ENCODE measurements at regions not wholly inside any gene's neighbourhood (a gene's known extent, or its start where the extent isn't known, plus 50 kb on each side); places are given as distances from the start of the nearest gene placed in this dataset.

DNA sequence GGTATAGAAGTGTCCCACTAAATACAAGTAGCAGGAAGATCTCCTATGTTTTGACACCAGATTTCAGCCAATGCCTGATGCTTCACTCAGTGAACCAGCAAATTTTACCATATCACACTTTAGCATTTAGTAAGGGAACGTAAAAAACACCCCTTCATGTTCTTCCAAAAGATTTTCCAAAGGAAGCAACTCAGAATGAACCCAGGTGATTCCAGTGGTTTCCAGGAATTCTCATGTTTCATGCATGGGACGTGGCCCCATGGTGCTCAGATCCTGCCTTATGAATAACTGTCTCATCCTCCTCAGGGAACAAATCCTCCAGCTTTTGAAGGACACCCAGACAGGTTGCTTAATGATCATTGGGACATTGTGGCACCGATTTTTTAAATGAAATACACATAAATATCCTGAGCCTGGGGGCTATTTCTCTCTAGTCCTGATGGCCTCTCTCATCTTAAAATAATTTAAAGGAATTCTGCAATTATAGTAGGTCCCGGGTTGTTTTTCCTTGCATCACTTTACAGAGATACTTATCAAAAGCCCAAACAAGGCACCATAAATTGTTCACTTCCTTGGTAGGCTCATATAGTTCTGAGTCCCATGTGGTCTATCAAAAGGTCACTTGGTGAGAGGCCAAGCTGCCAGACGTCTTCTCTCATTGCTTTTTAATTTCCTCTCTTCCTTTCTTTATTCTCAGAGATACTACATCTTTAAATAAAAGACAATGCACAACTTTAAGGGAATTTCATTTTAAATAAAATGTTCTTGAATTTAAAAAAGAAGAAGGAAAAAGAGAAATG lies 261.0 kb downstream of the ZNF516 start:
- H3K27ac ChIP-seq (ENCODE audit: low read depth in 2 of 2, low read length in 2 of 2) = no peak overlapping the region
- H3K4me1 ChIP-seq (ENCODE audit: control insufficient read depth in 2 of 3, insufficient read depth in 2 of 3, low read depth in 1 of 3, low read length in 3 of 3) = no peaks in the 10 kb centered on the region
- H3K9ac ChIP-seq (ENCODE audit: low read length in 3 of 3) = no peak overlapping the region
- TF ChIP-seq, protein P1, sequence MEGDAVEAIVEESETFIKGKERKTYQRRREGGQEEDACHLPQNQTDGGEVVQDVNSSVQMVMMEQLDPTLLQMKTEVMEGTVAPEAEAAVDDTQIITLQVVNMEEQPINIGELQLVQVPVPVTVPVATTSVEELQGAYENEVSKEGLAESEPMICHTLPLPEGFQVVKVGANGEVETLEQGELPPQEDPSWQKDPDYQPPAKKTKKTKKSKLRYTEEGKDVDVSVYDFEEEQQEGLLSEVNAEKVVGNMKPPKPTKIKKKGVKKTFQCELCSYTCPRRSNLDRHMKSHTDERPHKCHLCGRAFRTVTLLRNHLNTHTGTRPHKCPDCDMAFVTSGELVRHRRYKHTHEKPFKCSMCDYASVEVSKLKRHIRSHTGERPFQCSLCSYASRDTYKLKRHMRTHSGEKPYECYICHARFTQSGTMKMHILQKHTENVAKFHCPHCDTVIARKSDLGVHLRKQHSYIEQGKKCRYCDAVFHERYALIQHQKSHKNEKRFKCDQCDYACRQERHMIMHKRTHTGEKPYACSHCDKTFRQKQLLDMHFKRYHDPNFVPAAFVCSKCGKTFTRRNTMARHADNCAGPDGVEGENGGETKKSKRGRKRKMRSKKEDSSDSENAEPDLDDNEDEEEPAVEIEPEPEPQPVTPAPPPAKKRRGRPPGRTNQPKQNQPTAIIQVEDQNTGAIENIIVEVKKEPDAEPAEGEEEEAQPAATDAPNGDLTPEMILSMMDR (IDR thresholded peaks at IDR 0.05; ENCODE audit: borderline replicate concordance, extremely low read depth, insufficient read depth) = no peak
- no peaks in the 10 kb centered on the region for H3K27me3 ChIP-seq (ENCODE audit: control insufficient read depth, insufficient read depth, low read length)
- H3K9me3 ChIP-seq (ENCODE audit: control insufficient read depth in 2 of 3, insufficient read depth in 1 of 3, low read length in 3 of 3) = peaks cover 0 to 4% (median 3%) of the 10 kb centered on the region in 3 donors
- intact Hi-C loops (cut with DNase I) = no loop called here
- H3K36me3 ChIP-seq (ENCODE audit: control insufficient read depth in 2 of 3, insufficient read depth in 3 of 3, low read length in 3 of 3) = no peaks in the 10 kb centered on the region
- FAIRE-seq (no peak), DNase-seq (peak in 2 of 5 donors; percentile 42 to 67)
- H3K4me3 ChIP-seq (ENCODE audit: low read length in 3 of 3) = no peak overlapping the region

DNA sequence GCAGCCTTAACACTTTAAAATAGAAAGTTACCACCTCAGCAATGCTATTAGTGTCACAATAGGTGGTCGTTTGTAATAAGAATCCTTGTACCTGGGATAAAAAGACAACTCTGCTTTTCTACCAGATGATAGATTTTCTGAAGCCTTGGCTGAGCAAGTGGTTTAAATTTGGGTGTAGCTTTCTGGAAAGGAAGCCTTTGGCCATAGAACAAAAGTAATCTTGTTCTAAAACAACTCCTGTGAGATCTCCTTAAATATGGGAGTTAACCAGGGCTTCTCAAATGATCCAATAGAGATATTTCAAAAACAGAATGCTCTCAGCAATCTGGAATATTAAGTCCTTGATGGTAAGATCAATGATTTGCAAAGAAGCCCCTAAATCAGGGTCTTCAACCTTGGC lies 261.6 kb downstream of the ZNF516 start:
- Histone ChIP-seq H3K4me3 (ENCODE audit: low read length in 3 of 3) (no peak overlapping the region), H3K27me3 (ENCODE audit: control insufficient read depth, insufficient read depth, low read length) (no peaks in the 10 kb centered on the region), H3K36me3 (ENCODE audit: control insufficient read depth in 2 of 3, insufficient read depth in 3 of 3, low read length in 3 of 3) (no peaks in the 10 kb centered on the region), H3K27ac (ENCODE audit: low read depth in 2 of 2, low read length in 2 of 2) (no peak overlapping the region), H3K9me3 (ENCODE audit: control insufficient read depth in 2 of 3, insufficient read depth in 1 of 3, low read length in 3 of 3) (peaks cover 0 to 4% (median 3%) of the 10 kb centered on the region in 3 donors), H3K9ac (ENCODE audit: low read length in 3 of 3) (no peak overlapping the region), H3K4me1 (ENCODE audit: control insufficient read depth in 2 of 3, insufficient read depth in 2 of 3, low read depth in 1 of 3, low read length in 3 of 3) (no peaks in the 10 kb centered on the region)
- no peak for DNase-seq
- no peak for FAIRE-seq
- TF ChIP-seq, protein P1 (IDR thresholded peaks at IDR 0.05; ENCODE audit: borderline replicate concordance, extremely low read depth, insufficient read depth) = no peak
- intact Hi-C loops (cut with DNase I) = no loop called here

DNA sequence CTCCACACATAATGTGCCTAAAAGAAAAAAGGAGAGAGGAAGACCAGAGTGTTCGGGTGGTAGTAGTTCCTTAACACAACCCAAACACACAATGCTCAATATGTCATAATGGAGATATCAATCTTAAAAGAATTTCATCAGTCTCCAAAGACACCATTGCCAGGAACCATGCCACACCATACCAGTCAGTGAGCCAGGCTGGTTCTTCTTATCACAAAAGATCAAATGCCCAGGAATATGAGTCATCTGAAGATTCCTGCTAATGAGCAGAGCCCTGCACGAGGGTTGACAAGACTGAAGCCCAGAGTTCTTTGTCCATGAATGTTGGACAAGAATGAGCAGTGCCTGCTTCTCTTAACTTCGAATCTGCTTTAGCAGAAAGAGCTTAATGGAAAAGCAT lies 262.3 kb downstream of the ZNF516 start:
- Histone ChIP-seq H3K36me3 (ENCODE audit: control insufficient read depth in 2 of 3, insufficient read depth in 3 of 3, low read length in 3 of 3) (no peaks in the 10 kb centered on the region), H3K4me1 (ENCODE audit: control insufficient read depth in 2 of 3, insufficient read depth in 2 of 3, low read depth in 1 of 3, low read length in 3 of 3) (no peaks in the 10 kb centered on the region), H3K27me3 (ENCODE audit: control insufficient read depth, insufficient read depth, low read length) (no peaks in the 10 kb centered on the region), H3K9ac (ENCODE audit: low read length in 3 of 3) (no peak overlapping the region), H3K4me3 (ENCODE audit: low read length in 3 of 3) (no peak overlapping the region), H3K9me3 (ENCODE audit: control insufficient read depth in 2 of 3, insufficient read depth in 1 of 3, low read length in 3 of 3) (peaks cover 0 to 4% (median 0%) of the 10 kb centered on the region in 3 donors), H3K27ac (ENCODE audit: low read depth in 2 of 2, low read length in 2 of 2) (no peak overlapping the region)
- DNase-seq (no peak), FAIRE-seq (no peak)
- TF ChIP-seq, protein P1 (IDR thresholded peaks at IDR 0.05; ENCODE audit: borderline replicate concordance, extremely low read depth, insufficient read depth) = no peak
- intact Hi-C loops (cut with DNase I) = no loop called here

All from kidney (tissue), 13 donors.